ENCODE measurements at regions not wholly inside any gene's neighbourhood (a gene's known extent, or its start where the extent isn't known, plus 50 kb on each side); places are given as distances from the start of the nearest gene placed in this dataset.

DNA sequence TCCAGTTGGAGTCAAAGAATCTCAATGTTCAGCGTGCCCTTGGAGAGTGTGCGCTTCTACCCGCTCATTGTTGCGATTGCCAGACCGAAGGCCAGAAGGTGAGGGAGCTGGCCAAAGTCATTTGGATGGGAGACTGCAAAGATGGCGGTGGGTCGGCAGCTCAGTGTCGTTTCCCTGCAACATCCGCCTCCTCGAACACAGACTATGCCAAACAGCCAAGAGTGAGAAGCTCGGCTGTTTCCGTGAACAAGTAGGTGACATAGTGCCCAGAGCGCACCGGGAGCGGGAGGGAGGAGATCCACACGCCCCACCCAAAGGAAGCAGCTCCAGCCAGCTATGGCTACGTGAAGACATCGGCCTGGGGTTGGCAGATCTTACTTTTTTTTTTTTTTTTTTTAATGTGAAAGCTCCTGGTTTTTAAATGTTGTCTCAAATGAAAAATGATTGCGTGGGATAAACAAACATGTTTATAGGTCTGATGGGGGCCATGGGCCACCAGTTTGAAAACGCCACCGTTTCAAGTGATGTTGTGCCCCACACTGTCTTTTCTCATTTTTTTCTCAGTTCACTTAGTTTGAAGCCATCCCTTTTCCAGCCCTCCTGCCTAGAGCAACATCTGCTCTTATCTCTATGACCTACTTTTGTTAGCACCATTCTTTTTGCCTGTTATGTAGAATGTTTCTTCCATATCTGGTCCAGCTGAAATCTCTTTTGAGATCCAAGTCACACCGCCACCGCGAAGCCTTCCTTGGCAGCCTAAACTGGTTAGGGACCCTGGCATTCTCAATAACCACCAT lies 682.4 kb downstream of the RNF144A start:
- Histone ChIP-seq H3K27ac (ENCODE audit: low read depth, low read length) (no peak overlapping the region), H3F3A (ENCODE audit: control insufficient read depth, insufficient read depth) (peaks cover 15% of the 10 kb centered on the region), H4K20me1 (ENCODE audit: control insufficient read depth, insufficient read depth, low read depth, low read length) (no peaks in the 10 kb centered on the region), H3K4me3 (ENCODE audit: low read length) (no peak overlapping the region), H3K79me2 (ENCODE audit: control insufficient read depth, low read length) (no peaks in the 10 kb centered on the region), H3K4me2 (ENCODE audit: low read length) (no peak overlapping the region), H3K9me3 (ENCODE audit: control insufficient read depth, insufficient read depth, low read length) (peaks cover 22% of the 10 kb centered on the region; the same call in 1 of the 2 replicates), H3K4me1 (ENCODE audit: control insufficient read depth, low read length) (peaks cover 36% of the 10 kb centered on the region), H3K9me2 (replicated peaks; ENCODE audit: control insufficient read depth, low read length) (no peaks in the 10 kb centered on the region), H3K36me3 (ENCODE audit: control insufficient read depth, low read length) (no peaks in the 10 kb centered on the region), H3K27me3 (ENCODE audit: control insufficient read depth, low read length) (no peaks in the 10 kb centered on the region)
- TF ChIP-seq, protein P1, sequence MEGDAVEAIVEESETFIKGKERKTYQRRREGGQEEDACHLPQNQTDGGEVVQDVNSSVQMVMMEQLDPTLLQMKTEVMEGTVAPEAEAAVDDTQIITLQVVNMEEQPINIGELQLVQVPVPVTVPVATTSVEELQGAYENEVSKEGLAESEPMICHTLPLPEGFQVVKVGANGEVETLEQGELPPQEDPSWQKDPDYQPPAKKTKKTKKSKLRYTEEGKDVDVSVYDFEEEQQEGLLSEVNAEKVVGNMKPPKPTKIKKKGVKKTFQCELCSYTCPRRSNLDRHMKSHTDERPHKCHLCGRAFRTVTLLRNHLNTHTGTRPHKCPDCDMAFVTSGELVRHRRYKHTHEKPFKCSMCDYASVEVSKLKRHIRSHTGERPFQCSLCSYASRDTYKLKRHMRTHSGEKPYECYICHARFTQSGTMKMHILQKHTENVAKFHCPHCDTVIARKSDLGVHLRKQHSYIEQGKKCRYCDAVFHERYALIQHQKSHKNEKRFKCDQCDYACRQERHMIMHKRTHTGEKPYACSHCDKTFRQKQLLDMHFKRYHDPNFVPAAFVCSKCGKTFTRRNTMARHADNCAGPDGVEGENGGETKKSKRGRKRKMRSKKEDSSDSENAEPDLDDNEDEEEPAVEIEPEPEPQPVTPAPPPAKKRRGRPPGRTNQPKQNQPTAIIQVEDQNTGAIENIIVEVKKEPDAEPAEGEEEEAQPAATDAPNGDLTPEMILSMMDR (IDR thresholded peaks at IDR 0.05; ENCODE audit: low read depth, low read length, poor library complexity, severe bottlenecking) = no peak
- no peak for TF ChIP-seq EZH2phosphoT487 (IDR thresholded peaks at IDR 0.05; ENCODE audit: borderline replicate concordance, low read length)

DNA sequence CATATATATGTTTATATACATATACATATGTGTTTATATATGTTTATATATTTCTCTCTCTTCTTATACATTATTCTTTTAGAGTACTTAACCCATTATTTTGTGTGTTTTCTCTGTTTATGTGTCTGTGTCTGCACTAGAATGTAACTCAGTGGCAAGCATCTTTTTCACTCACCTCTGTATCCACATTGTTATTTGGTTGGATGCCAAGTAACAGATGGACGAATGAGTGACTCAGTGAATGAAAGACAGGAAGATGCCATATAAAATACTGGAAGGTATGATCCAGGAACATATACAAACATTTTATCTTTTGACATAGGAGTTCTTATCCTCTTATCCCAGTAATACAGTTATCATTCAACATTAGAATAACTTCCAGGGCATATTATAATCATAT lies 684.8 kb downstream of the RNF144A start:
- Histone ChIP-seq H3K4me2 (ENCODE audit: low read length) (no peak overlapping the region), H4K20me1 (ENCODE audit: control insufficient read depth, insufficient read depth, low read depth, low read length) (no peaks in the 10 kb centered on the region), H3K36me3 (ENCODE audit: control insufficient read depth, low read length) (no peaks in the 10 kb centered on the region), H3F3A (ENCODE audit: control insufficient read depth, insufficient read depth) (no peaks in the 10 kb centered on the region), H3K9me2 (replicated peaks; ENCODE audit: control insufficient read depth, low read length) (no peaks in the 10 kb centered on the region), H3K79me2 (ENCODE audit: control insufficient read depth, low read length) (no peaks in the 10 kb centered on the region), H3K4me1 (ENCODE audit: control insufficient read depth, low read length) (peaks cover 13% of the 10 kb centered on the region), H3K27ac (ENCODE audit: low read depth, low read length) (no peak overlapping the region), H3K27me3 (ENCODE audit: control insufficient read depth, low read length) (no peaks in the 10 kb centered on the region), H3K9me3 (ENCODE audit: control insufficient read depth, insufficient read depth, low read length) (peaks cover 22% of the 10 kb centered on the region; the same call in 1 of the 2 replicates), H3K4me3 (ENCODE audit: low read length) (no peak overlapping the region)
- TF ChIP-seq, protein P1 (IDR thresholded peaks at IDR 0.05; ENCODE audit: low read depth, low read length, poor library complexity, severe bottlenecking) = no peak
- no peak for TF ChIP-seq EZH2phosphoT487 (IDR thresholded peaks at IDR 0.05; ENCODE audit: borderline replicate concordance, low read length)

DNA sequence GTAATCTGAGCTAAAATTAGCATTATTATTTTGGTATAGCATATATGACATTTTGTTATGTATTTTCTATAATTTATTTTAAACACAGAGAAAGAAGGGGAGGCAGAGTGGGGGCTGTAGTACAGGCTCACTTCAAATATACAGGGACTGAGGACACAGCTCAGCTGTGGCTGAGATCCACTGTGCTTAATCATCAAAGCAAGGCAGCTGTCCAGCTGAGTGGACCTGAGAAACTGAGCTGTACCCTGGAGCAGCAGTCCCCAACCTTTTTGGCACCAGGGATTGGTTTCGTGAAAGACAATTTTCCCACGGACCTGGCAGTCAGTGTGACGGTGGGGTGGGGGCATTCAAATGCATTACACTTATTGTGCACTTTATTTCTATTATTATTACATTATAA lies 687.2 kb downstream of the RNF144A start:
- Histone ChIP-seq H3K9me2 (replicated peaks; ENCODE audit: control insufficient read depth, low read length) (no peaks in the 10 kb centered on the region), H4K20me1 (ENCODE audit: control insufficient read depth, insufficient read depth, low read depth, low read length) (no peaks in the 10 kb centered on the region), H3K4me1 (ENCODE audit: control insufficient read depth, low read length) (peaks cover 25% of the 10 kb centered on the region), H3K4me3 (ENCODE audit: low read length) (no peak overlapping the region), H3F3A (ENCODE audit: control insufficient read depth, insufficient read depth) (no peaks in the 10 kb centered on the region), H3K36me3 (ENCODE audit: control insufficient read depth, low read length) (no peaks in the 10 kb centered on the region), H3K79me2 (ENCODE audit: control insufficient read depth, low read length) (no peaks in the 10 kb centered on the region), H3K27ac (ENCODE audit: low read depth, low read length) (no peak overlapping the region), H3K4me2 (ENCODE audit: low read length) (no peak overlapping the region), H3K9me3 (ENCODE audit: control insufficient read depth, insufficient read depth, low read length) (peaks cover 15% of the 10 kb centered on the region; the same call in 1 of the 2 replicates), H3K27me3 (ENCODE audit: control insufficient read depth, low read length) (no peaks in the 10 kb centered on the region)
- no peak for TF ChIP-seq EZH2phosphoT487 (IDR thresholded peaks at IDR 0.05; ENCODE audit: borderline replicate concordance, low read length)
- TF ChIP-seq, protein P1 (IDR thresholded peaks at IDR 0.05; ENCODE audit: low read depth, low read length, poor library complexity, severe bottlenecking) = no peak

Measured in DOHH2 (cell line).